Neural progenitor cell (in vitro differentiated cells): ENCODE measurements at regions not wholly inside any gene's neighbourhood (a gene's known extent, or its start where the extent isn't known, plus 50 kb on each side); places are given as distances from the start of the nearest gene placed in this dataset.
"Not testable (repeated sequence)": the region's sequence is repeated elsewhere in the genome, so short reads cannot be mapped to it uniquely, and the experiment has no call there.

Source experiments
- DNase-seq: peaks from one replicate; pipeline ENCODE4 v3.0.0-alpha.2; 2016; ENCODE audit warnings: low spot score
- H2AFZ ChIP-seq: fragments of 200-600 bp; sonication (generic); replicated peaks from 2 replicates; pipeline ENCODE4 v1.6.1; 2016; ENCODE audit warnings: antibody characterized with exemption
- H3F3A ChIP-seq: fragments of 200-600 bp; sonication (generic); 2 replicates; pipeline ENCODE4 v1.6.1; 2016; ENCODE audit warnings: antibody characterized with exemption, low read depth
- H3K27ac ChIP-seq: fragments of 200-600 bp; sonication (generic); 2 replicates; pipeline ENCODE4 v1.5.1; 2016; ENCODE audit warnings: mild to moderate bottlenecking
- H3K27me3 ChIP-seq: fragments of 200-600 bp; sonication (generic); 2 replicates; pipeline ENCODE4 v1.6.1; 2016; ENCODE audit warnings: mild to moderate bottlenecking, moderate library complexity
- H3K36me3 ChIP-seq: fragments of 200-600 bp; sonication (generic); 2 replicates; pipeline ENCODE4 v1.5.1; 2016
- H3K4me1 ChIP-seq: fragments of 200-600 bp; sonication (generic); 2 replicates; pipeline ENCODE4 v1.6.1; 2016; ENCODE audit warnings: mixed run types
- H3K4me2 ChIP-seq: fragments of 200-600 bp; sonication (generic); 2 replicates; pipeline ENCODE4 v1.6.1; 2016
- H3K4me3 ChIP-seq: fragments of 200-600 bp; sonication (generic); 2 replicates; pipeline ENCODE4 v1.5.1; 2016
- H3K79me2 ChIP-seq: fragments of 200-600 bp; sonication (generic); 2 replicates; pipeline ENCODE4 v1.6.1; 2016; ENCODE audit warnings: low read depth
- H3K9ac ChIP-seq: fragments of 200-600 bp; sonication (generic); 2 replicates; pipeline ENCODE4 v1.6.1; 2016
- H3K9me3 ChIP-seq: fragments of 200-600 bp; sonication (generic); 2 replicates; pipeline ENCODE4 v1.5.1; 2016; ENCODE audit warnings: low read depth
- H4K20me1 ChIP-seq: fragments of 200-600 bp; sonication (generic); 2 replicates; pipeline ENCODE4 v1.6.1; 2016; ENCODE audit warnings: low read depth
- H3K27ac Mint-ChIP-seq: 3 replicates; pipeline ENCODE4 v1.8.0; 2021; ENCODE audit warnings: mixed read lengths
- H3K27me3 Mint-ChIP-seq: 2 replicates; pipeline ENCODE4 v1.8.0; 2022; ENCODE audit warnings: low read depth, mild to moderate bottlenecking, inconsistent platforms, moderate library complexity, mixed read lengths; ENCODE audit not compliant: insufficient read depth
- H3K36me3 Mint-ChIP-seq: 3 replicates; pipeline ENCODE4 v1.8.0; 2021; ENCODE audit warnings: mixed read lengths
- H3K4me1 Mint-ChIP-seq: 3 replicates; pipeline ENCODE4 v1.8.0; 2021; ENCODE audit warnings: mixed read lengths
- H3K4me3 Mint-ChIP-seq: 3 replicates; pipeline ENCODE4 v1.8.0; 2021; ENCODE audit warnings: mild to moderate bottlenecking, moderate library complexity, mixed read lengths
- H3K9me3 Mint-ChIP-seq: 3 replicates; pipeline ENCODE4 v1.8.0; 2020; ENCODE audit warnings: mixed read lengths
- EZH2 ChIP-seq: fragments of 200-600 bp; sonication (generic); IDR thresholded peaks from 2 replicates; pipeline ENCODE4 v1.6.1; 2017; ENCODE audit warnings: antibody characterized with exemption, mild to moderate bottlenecking, moderate library complexity
- EZH2phosphoT487 ChIP-seq: fragments of 200-600 bp; sonication (generic); IDR thresholded peaks from 2 replicates; pipeline ENCODE4 v1.6.1; 2017; ENCODE audit warnings: antibody characterized with exemption
- TF ChIP-seq, protein P1 (sequence below): fragments of 200-600 bp; sonication (generic); IDR thresholded peaks from 2 replicates; pipeline ENCODE4 v1.5.1; 2017; ENCODE audit warnings: antibody characterized with exemption, mild to moderate bottlenecking

DNA sequence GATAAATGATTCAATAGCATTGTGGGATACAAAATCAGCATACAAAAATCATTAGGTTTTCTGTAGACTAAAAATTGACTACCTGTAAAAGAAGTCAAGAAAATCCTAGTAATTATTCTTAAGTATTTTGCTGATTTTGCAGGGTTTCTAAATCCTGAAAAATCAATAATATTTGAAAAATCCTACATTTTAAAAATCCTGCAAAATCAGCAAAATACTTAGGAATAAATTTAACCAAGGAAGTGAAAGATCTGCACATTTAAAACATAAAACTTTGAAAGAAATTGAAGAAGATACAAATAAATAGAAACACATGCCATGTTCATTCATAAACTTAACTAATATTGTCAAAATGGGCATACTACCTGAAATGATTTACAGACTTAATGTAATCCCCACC lies 517.7 kb downstream of the RERGL start:
- no peak overlapping the region for H3K9ac ChIP-seq
- no peak overlapping the region for H3K27ac ChIP-seq
- Mint-ChIP-seq H3K27ac (no peak overlapping the region), H3K4me1 (no peaks in the 10 kb centered on the region), H3K9me3 (no peaks in the 10 kb centered on the region), H3K27me3 (no peaks in the 10 kb centered on the region), H3K36me3 (no peaks in the 10 kb centered on the region), H3K4me3 (no peak overlapping the region)
- no peak overlapping the region for H3K4me3 ChIP-seq
- H3K36me3 ChIP-seq, result no peaks in the 10 kb centered on the region
- no peaks in the 10 kb centered on the region for H3F3A ChIP-seq
- H4K20me1 ChIP-seq, result no peaks in the 10 kb centered on the region
- DNase-seq, result no peak
- TF ChIP-seq EZH2 (no peak), EZH2phosphoT487 (no peak)
- TF ChIP-seq, protein P1, sequence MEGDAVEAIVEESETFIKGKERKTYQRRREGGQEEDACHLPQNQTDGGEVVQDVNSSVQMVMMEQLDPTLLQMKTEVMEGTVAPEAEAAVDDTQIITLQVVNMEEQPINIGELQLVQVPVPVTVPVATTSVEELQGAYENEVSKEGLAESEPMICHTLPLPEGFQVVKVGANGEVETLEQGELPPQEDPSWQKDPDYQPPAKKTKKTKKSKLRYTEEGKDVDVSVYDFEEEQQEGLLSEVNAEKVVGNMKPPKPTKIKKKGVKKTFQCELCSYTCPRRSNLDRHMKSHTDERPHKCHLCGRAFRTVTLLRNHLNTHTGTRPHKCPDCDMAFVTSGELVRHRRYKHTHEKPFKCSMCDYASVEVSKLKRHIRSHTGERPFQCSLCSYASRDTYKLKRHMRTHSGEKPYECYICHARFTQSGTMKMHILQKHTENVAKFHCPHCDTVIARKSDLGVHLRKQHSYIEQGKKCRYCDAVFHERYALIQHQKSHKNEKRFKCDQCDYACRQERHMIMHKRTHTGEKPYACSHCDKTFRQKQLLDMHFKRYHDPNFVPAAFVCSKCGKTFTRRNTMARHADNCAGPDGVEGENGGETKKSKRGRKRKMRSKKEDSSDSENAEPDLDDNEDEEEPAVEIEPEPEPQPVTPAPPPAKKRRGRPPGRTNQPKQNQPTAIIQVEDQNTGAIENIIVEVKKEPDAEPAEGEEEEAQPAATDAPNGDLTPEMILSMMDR, result no peak
- H3K79me2 ChIP-seq, result no peaks in the 10 kb centered on the region
- H3K4me2 ChIP-seq, result no peak overlapping the region
- no peaks in the 10 kb centered on the region for H3K9me3 ChIP-seq
- H2AFZ ChIP-seq, result no peak overlapping the region
- H3K27me3 ChIP-seq, result no peaks in the 10 kb centered on the region
- H3K4me1 ChIP-seq, result no peaks in the 10 kb centered on the region

DNA sequence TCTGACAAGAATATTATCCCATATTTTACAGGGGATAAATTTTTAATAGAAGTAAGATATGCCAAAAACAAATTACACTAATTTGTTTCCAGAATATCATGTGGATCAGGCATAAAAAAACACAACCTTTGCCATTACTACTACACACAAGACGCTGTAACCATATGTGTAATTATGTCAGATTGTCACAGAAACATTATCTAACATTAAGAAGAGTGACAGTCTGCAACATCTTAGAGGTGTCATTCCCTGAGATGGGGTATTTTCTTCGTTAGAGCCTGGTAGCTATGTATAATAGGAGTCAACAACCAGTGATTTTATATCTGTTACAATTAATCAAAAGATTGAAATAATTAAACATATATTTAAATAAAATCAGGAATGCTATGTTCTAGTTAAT lies 518.9 kb downstream of the RERGL start:
- H3K27me3 Mint-ChIP-seq, result no peaks in the 10 kb centered on the region
- H3K4me1 Mint-ChIP-seq, result no peaks in the 10 kb centered on the region
- Histone ChIP-seq H3K79me2 (no peaks in the 10 kb centered on the region), H3K9me3 (no peaks in the 10 kb centered on the region), H3K27me3 (no peaks in the 10 kb centered on the region), H3K4me2 (no peak overlapping the region), H4K20me1 (no peaks in the 10 kb centered on the region), H2AFZ (no peak overlapping the region), H3K4me3 (no peak overlapping the region), H3F3A (no peaks in the 10 kb centered on the region), H3K36me3 (no peaks in the 10 kb centered on the region), H3K9ac (no peak overlapping the region), H3K27ac (no peak overlapping the region), H3K4me1 (no peaks in the 10 kb centered on the region)
- H3K36me3 Mint-ChIP-seq, result no peaks in the 10 kb centered on the region
- H3K27ac Mint-ChIP-seq, result no peak overlapping the region
- H3K9me3 Mint-ChIP-seq, result no peaks in the 10 kb centered on the region
- TF ChIP-seq, protein P1, result no peak
- no peak for TF ChIP-seq EZH2
- TF ChIP-seq EZH2phosphoT487, result no peak
- DNase-seq, result no peak
- H3K4me3 Mint-ChIP-seq, result no peak overlapping the region

DNA sequence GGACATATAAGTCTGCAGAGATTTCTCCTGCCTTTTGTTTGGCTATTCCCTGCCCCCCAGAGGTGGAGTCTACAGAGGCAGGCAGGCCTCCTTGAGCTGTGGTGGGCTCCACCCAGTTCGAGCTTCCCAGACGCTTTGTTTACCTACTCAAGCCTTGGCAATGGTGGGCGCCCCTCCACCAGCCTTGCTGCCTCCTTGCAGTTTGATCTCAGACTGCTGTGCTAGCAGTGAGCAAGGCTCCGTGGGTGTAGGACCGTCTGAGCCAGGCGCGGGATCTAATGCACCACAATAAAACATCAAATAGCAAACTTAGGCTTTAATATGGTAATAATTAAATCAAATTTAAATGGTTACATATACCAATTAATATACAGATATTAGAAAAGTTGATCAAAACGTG lies 525.4 kb downstream of the RERGL start:
- H3K27ac Mint-ChIP-seq, result not testable (repeated sequence)

DNA sequence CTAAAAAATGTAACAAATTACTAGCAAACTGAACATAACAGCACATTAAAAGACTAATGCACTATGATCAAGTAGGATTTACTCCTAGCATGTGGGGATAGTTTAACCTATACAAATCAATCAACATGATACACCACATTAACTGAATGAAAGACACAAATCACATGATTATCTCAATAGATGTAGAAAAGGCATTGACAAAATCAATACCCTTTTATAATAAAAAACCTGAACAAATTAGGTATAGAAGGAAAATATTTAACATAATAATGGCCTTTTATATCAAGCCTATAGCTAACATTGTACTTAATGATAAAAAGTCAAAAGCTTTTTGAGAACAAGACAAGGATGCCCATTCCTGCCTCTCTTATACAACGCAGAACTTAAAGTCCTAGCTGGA lies 540.0 kb downstream of the RERGL start:
- no peaks in the 10 kb centered on the region for H3K27me3 Mint-ChIP-seq
- Histone ChIP-seq H3K4me2 (no peak overlapping the region), H3K79me2 (no peaks in the 10 kb centered on the region), H3K4me1 (no peaks in the 10 kb centered on the region), H3K36me3 (no peaks in the 10 kb centered on the region), H3K27me3 (no peaks in the 10 kb centered on the region), H2AFZ (no peak overlapping the region), H4K20me1 (no peaks in the 10 kb centered on the region), H3K27ac (no peak overlapping the region), H3K9ac (no peak overlapping the region), H3K4me3 (no peak overlapping the region), H3F3A (no peaks in the 10 kb centered on the region), H3K9me3 (no peaks in the 10 kb centered on the region)
- no peak for DNase-seq
- H3K9me3 Mint-ChIP-seq, result peaks cover 12% of the 10 kb centered on the region
- H3K27ac Mint-ChIP-seq, result no peak overlapping the region
- H3K4me1 Mint-ChIP-seq, result no peaks in the 10 kb centered on the region
- TF ChIP-seq, protein P1, result no peak
- TF ChIP-seq EZH2phosphoT487, result no peak
- TF ChIP-seq EZH2, result no peak
- no peaks in the 10 kb centered on the region for H3K36me3 Mint-ChIP-seq
- H3K4me3 Mint-ChIP-seq, result no peak overlapping the region

More for the DNA sequence above, 525.4 kb downstream of the RERGL start:
- not testable (repeated sequence) for DNase-seq, H3K36me3 Mint-ChIP-seq, H3K4me1 ChIP-seq, H3F3A ChIP-seq, H3K27me3 ChIP-seq, H3K9me3 ChIP-seq, H3K4me2 ChIP-seq, H3K27me3 Mint-ChIP-seq, H3K9ac ChIP-seq, H3K4me1 Mint-ChIP-seq, H3K79me2 ChIP-seq, H3K4me3 ChIP-seq, H3K4me3 Mint-ChIP-seq, H3K27ac ChIP-seq, H3K36me3 ChIP-seq, H2AFZ ChIP-seq, H4K20me1 ChIP-seq
- peaks cover 21% of the 10 kb centered on the region for H3K9me3 Mint-ChIP-seq
